ENCODE measurements at regions not wholly inside any gene's neighbourhood (a gene's known extent, or its start where the extent isn't known, plus 50 kb on each side); places are given as distances from the start of the nearest gene placed in this dataset.

GRCh38 chr12:124504273-124505000, 63.0 kb downstream of the NCOR2 start:
- no peak for DNase-seq (ENCODE audit: low read depth)

- no peak for DNase-seq (ENCODE audit: low read depth)
Measured at GRCh38 chr12:124503305-124503704, 64.1 kb downstream of the NCOR2 start.

- no peak for DNase-seq (ENCODE audit: low read depth)
Measured at GRCh38 chr12:124502379-124502778, 65.0 kb downstream of the NCOR2 start.

GRCh38 chr12:124501827-124502226, 65.6 kb downstream of the NCOR2 start:
- no peak for DNase-seq (ENCODE audit: low read depth)

- DNase-seq (ENCODE audit: low read depth), result no peak
Measured at GRCh38 chr12:124501112-124501561, 66.3 kb downstream of the NCOR2 start.

GRCh38 chr12:124499898-124500244, 67.5 kb downstream of the NCOR2 start:
- DNase-seq (ENCODE audit: low read depth), result no peak

- DNase-seq (ENCODE audit: low read depth), result no peak
Measured at GRCh38 chr12:124499190-124499753, 68.1 kb downstream of the NCOR2 start.

GRCh38 chr12:124498275-124499189, 68.9 kb downstream of the NCOR2 start:
- peak; percentile 67 for DNase-seq (ENCODE audit: low read depth)

GRCh38 chr12:124497658-124498057, 69.8 kb downstream of the NCOR2 start:
- DNase-seq (ENCODE audit: low read depth), result peak; percentile 80

GRCh38 chr12:124497039-124497438, 70.4 kb downstream of the NCOR2 start:
- DNase-seq (ENCODE audit: low read depth), result peak; percentile 68

GRCh38 chr12:124496584-124496983, 70.8 kb downstream of the NCOR2 start:
- no peak for DNase-seq (ENCODE audit: low read depth)

GRCh38 chr12:124495194-124495983, 72.0 kb downstream of the NCOR2 start:
- DNase-seq (ENCODE audit: low read depth), result no peak

GRCh38 chr12:124494751-124495129, 72.7 kb downstream of the NCOR2 start:
- DNase-seq (ENCODE audit: low read depth), result no peak

- no peak for DNase-seq (ENCODE audit: low read depth)
Measured at GRCh38 chr12:124493809-124494750, 73.3 kb downstream of the NCOR2 start.

GRCh38 chr12:124492879-124493808, 74.3 kb downstream of the NCOR2 start:
- no peak for DNase-seq (ENCODE audit: low read depth)

- no peak for DNase-seq (ENCODE audit: low read depth)
Measured at GRCh38 chr12:124491856-124492420, 75.5 kb downstream of the NCOR2 start.

GRCh38 chr12:124491310-124491709, 76.1 kb downstream of the NCOR2 start:
- DNase-seq (ENCODE audit: low read depth), result no peak

- no peak for DNase-seq (ENCODE audit: low read depth)
Measured at GRCh38 chr12:124490584-124491305, 76.7 kb downstream of the NCOR2 start.
